Fibroblast of skin of left biceps (primary cell): ENCODE measurements at regions not wholly inside any gene's neighbourhood (a gene's known extent, or its start where the extent isn't known, plus 50 kb on each side); places are given as distances from the start of the nearest gene placed in this dataset.

Experiments
- DNase-seq, 2 experiments: peaks; one replicate each; pipeline ENCODE4 v3.0.0-alpha.2; 2013; ENCODE audit warnings: low read depth in 2 of 2

GRCh38 chr10:91691981-91692380 lies 59.1 kb upstream of the PPP1R3C start:
- no peak for DNase-seq

- DNase-seq = no peak
These were observed 58.3 kb upstream of the PPP1R3C start for GRCh38 chr10:91690996-91691676.

GRCh38 chr10:91690412-91690811 lies 57.5 kb upstream of the PPP1R3C start:
- DNase-seq = no peak

- DNase-seq = peak in 1 of 2 experiments; percentile 9
These were observed 56.9 kb upstream of the PPP1R3C start for GRCh38 chr10:91689731-91690168.

GRCh38 chr10:91684841-91685240 lies 52.0 kb upstream of the PPP1R3C start:
- no peak for DNase-seq

GRCh38 chr10:91683975-91684374 lies 51.1 kb upstream of the PPP1R3C start:
- DNase-seq = peak; percentile 34 to 49

- DNase-seq = no peak
These were observed 50.0 kb upstream of the PPP1R3C start for GRCh38 chr10:91682912-91683311.
